ENCODE measurements at regions not wholly inside any gene's neighbourhood (a gene's known extent, or its start where the extent isn't known, plus 50 kb on each side); places are given as distances from the start of the nearest gene placed in this dataset.

- DNase-seq (ENCODE audit: low spot score in 2 of 2), result no peak
- FAIRE-seq, result no peak
Observed at GRCh38 chr10:3238115-3238871, 65.7 kb upstream of the PITRM1 start.

- DNase-seq (ENCODE audit: low spot score in 2 of 2) (no peak), FAIRE-seq (no peak)
Observed at GRCh38 chr10:3237530-3237929, 64.9 kb upstream of the PITRM1 start.

GRCh38 chr10:3236644-3237404 lies 64.2 kb upstream of the PITRM1 start:
- FAIRE-seq (no peak), DNase-seq (ENCODE audit: low spot score in 2 of 2) (no peak)

GRCh38 chr10:3235996-3236510 lies 63.5 kb upstream of the PITRM1 start:
- no peak for FAIRE-seq
- no peak for DNase-seq (ENCODE audit: low spot score in 2 of 2)

GRCh38 chr10:3235395-3235794 lies 62.8 kb upstream of the PITRM1 start:
- FAIRE-seq (no peak), DNase-seq (ENCODE audit: low spot score in 2 of 2) (no peak)

- no peak for DNase-seq (ENCODE audit: low spot score in 2 of 2)
- no peak for FAIRE-seq
Observed at GRCh38 chr10:3233486-3233990, 61.0 kb upstream of the PITRM1 start.

- FAIRE-seq, result no peak
- DNase-seq (ENCODE audit: low spot score in 2 of 2), result no peak
Observed at GRCh38 chr10:3231951-3232730, 59.6 kb upstream of the PITRM1 start.

GRCh38 chr10:3229815-3230214 lies 57.2 kb upstream of the PITRM1 start:
- DNase-seq (ENCODE audit: low spot score in 2 of 2), result no peak
- FAIRE-seq, result no peak

- FAIRE-seq (no peak), DNase-seq (ENCODE audit: low spot score in 2 of 2) (no peak)
Observed at GRCh38 chr10:3228629-3228945, 56.0 kb upstream of the PITRM1 start.

GRCh38 chr10:3226960-3227744 lies 54.6 kb upstream of the PITRM1 start:
- no peak for DNase-seq (ENCODE audit: low spot score in 2 of 2)
- no peak for FAIRE-seq

- no peak for FAIRE-seq
- DNase-seq (ENCODE audit: low spot score in 2 of 2), result no peak
Observed at GRCh38 chr10:3225561-3225960, 53.0 kb upstream of the PITRM1 start.

GRCh38 chr10:3224241-3224640 lies 51.7 kb upstream of the PITRM1 start:
- no peak for FAIRE-seq
- DNase-seq (ENCODE audit: low spot score in 2 of 2), result no peak

- DNase-seq (ENCODE audit: low spot score in 2 of 2) (no peak), FAIRE-seq (no peak)
Observed at GRCh38 chr10:3222626-3223025, 50.0 kb upstream of the PITRM1 start.

Data from frontal cortex (tissue), 3 donors.